GM23248 (cell line): ENCODE measurements at regions not wholly inside any gene's neighbourhood (a gene's known extent, or its start where the extent isn't known, plus 50 kb on each side); places are given as distances from the start of the nearest gene placed in this dataset.

Experiments
- DNase-seq: peaks from one replicate; pipeline ENCODE4 v3.0.0-alpha.2; 2015
- H2AFZ ChIP-seq: fragments of 200-600 bp; sonication (generic); 2 replicates; pipeline ENCODE4 v1.6.1; 2016; ENCODE audit warnings: antibody characterized with exemption
- H3F3A ChIP-seq: fragments of 200-600 bp; sonication (generic); 2 replicates; pipeline ENCODE4 v1.6.1; 2016; ENCODE audit warnings: mild to moderate bottlenecking, antibody characterized with exemption, mixed run types; ENCODE audit not compliant: insufficient read depth
- H3K27ac ChIP-seq: fragments of 200-600 bp; sonication (generic); 2 replicates; pipeline ENCODE4 v1.5.1; 2016; ENCODE audit warnings: mild to moderate bottlenecking
- H3K27me3 ChIP-seq: fragments of 200-600 bp; sonication (generic); replicated peaks from 2 replicates; pipeline ENCODE4 v1.6.1; 2016; ENCODE audit warnings: mild to moderate bottlenecking; ENCODE audit not compliant: insufficient read depth
- H3K36me3 ChIP-seq: fragments of 200-600 bp; sonication (generic); 2 replicates; pipeline ENCODE4 v1.6.1; 2016; ENCODE audit warnings: low read depth, mild to moderate bottlenecking
- H3K4me1 ChIP-seq: fragments of 200-600 bp; sonication (generic); 2 replicates; pipeline ENCODE4 v1.6.1; 2016; ENCODE audit warnings: mild to moderate bottlenecking; ENCODE audit not compliant: insufficient read depth
- H3K4me2 ChIP-seq: fragments of 200-600 bp; sonication (generic); one replicate; pipeline ENCODE4 v1.6.1; 2016; ENCODE audit warnings: mild to moderate bottlenecking; ENCODE audit not compliant: unreplicated experiment
- H3K4me3 ChIP-seq: fragments of 200-600 bp; sonication (generic); 2 replicates; pipeline ENCODE4 v1.5.1; 2016; ENCODE audit warnings: mild to moderate bottlenecking
- H3K79me2 ChIP-seq: fragments of 200-600 bp; sonication (generic); 2 replicates; pipeline ENCODE4 v1.6.1; 2016; ENCODE audit warnings: mild to moderate bottlenecking; ENCODE audit not compliant: insufficient read depth
- H3K9ac ChIP-seq: fragments of 200-600 bp; sonication (generic); 2 replicates; pipeline ENCODE4 v1.6.1; 2016; ENCODE audit warnings: mild to moderate bottlenecking
- H3K9me2 ChIP-seq: fragments of 200-600 bp; sonication (generic); 2 replicates; pipeline ENCODE4 v1.6.1; 2016; ENCODE audit warnings: mixed run types, mild to moderate bottlenecking, moderate library complexity; ENCODE audit not compliant: insufficient read depth
- H3K9me3 ChIP-seq: fragments of 200-600 bp; sonication (generic); one replicate; pipeline ENCODE4 v1.6.1; 2017; ENCODE audit warnings: low read depth
- H4K20me1 ChIP-seq: fragments of 200-600 bp; sonication (generic); 2 replicates; pipeline ENCODE4 v1.6.0; 2016; ENCODE audit not compliant: insufficient read depth
- EZH2 ChIP-seq: fragments of 200-600 bp; sonication (generic); IDR thresholded peaks from 2 replicates; pipeline ENCODE4 v1.6.1; 2018; ENCODE audit warnings: antibody characterized with exemption, mild to moderate bottlenecking; ENCODE audit not compliant: insufficient read depth, poor library complexity, severe bottlenecking
- EZH2phosphoT487 ChIP-seq: fragments of 200-600 bp; sonication (generic); IDR thresholded peaks from 2 replicates; pipeline ENCODE4 v1.6.1; 2018; ENCODE audit warnings: antibody characterized with exemption, moderate library complexity, mild to moderate bottlenecking, low read depth; ENCODE audit not compliant: insufficient read depth
- WGBS, 2 experiments: methylation state at CpG; one replicate each; pipeline ENCODE4 v1.1.6; 2015 to 2017; ENCODE audit warnings: low lambda C conversion rate in 2 of 2, low coverage in 1 of 2; ENCODE audit errors: missing lambda C conversion rate in 2 of 2; 5-methylcytosine and 5-hydroxymethylcytosine counted together
- in situ Hi-C: fragments of 300-500 bp; cut with MboI; formaldehyde crosslinking; loops from 2 replicates; pipeline ENCODE4 v1.15.0; 2020

DNA sequence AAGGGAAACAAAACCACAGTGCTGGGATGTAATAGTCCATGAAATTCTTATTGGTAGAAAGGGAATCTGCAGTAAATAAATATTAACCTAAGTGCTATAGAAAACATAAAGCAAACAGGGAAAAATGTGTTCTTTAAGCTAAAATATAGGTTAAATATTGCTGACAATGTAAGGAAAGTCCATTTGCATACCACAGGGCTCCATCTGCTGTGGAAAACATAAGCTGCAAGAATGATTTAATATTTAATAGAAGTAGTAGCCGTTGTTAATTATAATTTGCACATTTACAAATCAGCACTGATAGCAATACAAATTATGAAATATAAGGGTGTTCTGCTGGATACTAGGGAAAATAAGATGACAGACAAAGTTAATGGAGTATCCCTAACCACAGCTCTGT lies 444.9 kb upstream of the PKN2 start:
- Histone ChIP-seq H3K9me2 (no peaks in the 10 kb centered on the region), H4K20me1 (no peaks in the 10 kb centered on the region), H3F3A (peaks cover 10% of the 10 kb centered on the region), H3K9me3 (no peaks in the 10 kb centered on the region), H3K79me2 (no peaks in the 10 kb centered on the region), H3K4me2 (no peak overlapping the region), H3K9ac (no peak overlapping the region), H3K4me1 (peaks cover 14% of the 10 kb centered on the region), H3K36me3 (no peaks in the 10 kb centered on the region), H3K4me3 (no peak overlapping the region), H2AFZ (no peak overlapping the region), H3K27me3 (no peaks in the 10 kb centered on the region), H3K27ac (no peak overlapping the region)
- TF ChIP-seq EZH2 (no peak), EZH2phosphoT487 (no peak)
- no peak for DNase-seq
- in situ Hi-C loops, result no loop called here
- WGBS, 2 experiments, result 44% methylated on average over 1 of the region's 1 CpG

DNA sequence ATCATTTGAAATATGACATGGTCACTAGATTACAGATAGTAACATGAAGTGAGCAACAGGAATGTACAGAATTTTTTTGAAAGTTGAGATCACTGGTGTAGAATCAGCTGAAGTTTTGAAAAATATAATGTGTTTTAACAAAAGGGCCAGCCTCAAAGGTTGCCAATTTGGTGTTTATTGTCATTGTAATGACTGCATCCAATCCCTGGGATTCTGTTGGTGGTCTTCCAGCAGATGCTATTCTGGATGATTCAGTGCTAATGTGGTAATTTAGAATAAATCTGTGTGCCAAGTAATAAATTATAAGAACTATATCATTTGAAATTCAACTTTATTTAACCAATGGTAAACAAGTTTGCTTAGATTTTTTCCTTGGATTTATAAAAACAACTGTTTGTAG lies 436.4 kb upstream of the PKN2 start:
- TF ChIP-seq EZH2phosphoT487 (no peak), EZH2 (no peak)

DNA sequence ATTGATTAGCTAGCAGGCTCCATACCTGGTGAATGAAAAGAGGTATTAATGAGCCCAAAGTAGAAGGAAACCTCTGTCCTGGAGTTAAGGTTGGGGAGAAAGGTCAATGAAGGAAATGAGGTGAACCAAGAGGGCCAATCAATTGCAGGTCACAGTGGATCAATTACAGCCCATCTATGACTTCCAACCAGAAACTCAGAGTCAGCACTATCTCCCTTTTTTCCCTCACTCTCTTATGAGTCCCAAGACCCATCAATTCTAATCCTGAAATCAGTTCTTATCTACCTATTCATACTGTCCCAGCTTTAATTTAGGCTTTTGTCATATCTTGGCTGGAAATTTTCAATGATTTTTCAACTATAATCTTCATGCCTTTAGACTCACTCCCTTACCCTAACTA lies 433.2 kb upstream of the PKN2 start:
- Histone ChIP-seq H3K9me3 (no peaks in the 10 kb centered on the region), H3K27me3 (no peaks in the 10 kb centered on the region), H3K36me3 (no peaks in the 10 kb centered on the region), H3K9ac (no peak overlapping the region), H3F3A (no peaks in the 10 kb centered on the region), H4K20me1 (no peaks in the 10 kb centered on the region), H3K4me3 (no peak overlapping the region), H3K4me1 (no peaks in the 10 kb centered on the region), H3K27ac (no peak overlapping the region), H3K4me2 (no peak overlapping the region), H2AFZ (no peak overlapping the region), H3K9me2 (no peaks in the 10 kb centered on the region), H3K79me2 (no peaks in the 10 kb centered on the region)
- TF ChIP-seq EZH2phosphoT487, result no peak
- TF ChIP-seq EZH2, result no peak
- in situ Hi-C loops, result no loop called here
- DNase-seq, result no peak

More for the DNA sequence above, 436.4 kb upstream of the PKN2 start:
- no peaks in the 10 kb centered on the region for H3K9me2 ChIP-seq
- H4K20me1 ChIP-seq, result no peaks in the 10 kb centered on the region
- no peaks in the 10 kb centered on the region for H3K27me3 ChIP-seq
- H3K36me3 ChIP-seq, result no peaks in the 10 kb centered on the region
- H2AFZ ChIP-seq, result no peak overlapping the region
- in situ Hi-C loops, result no loop called here
- peak; percentile 19 for DNase-seq
- H3K9me3 ChIP-seq, result no peaks in the 10 kb centered on the region
- H3K4me2 ChIP-seq, result no peak overlapping the region
- H3K79me2 ChIP-seq, result no peaks in the 10 kb centered on the region
- H3K4me1 ChIP-seq, result no peaks in the 10 kb centered on the region
- no peak overlapping the region for H3K27ac ChIP-seq
- H3K4me3 ChIP-seq, result no peak overlapping the region
- no peak overlapping the region for H3K9ac ChIP-seq
- H3F3A ChIP-seq, result no peaks in the 10 kb centered on the region

DNA sequence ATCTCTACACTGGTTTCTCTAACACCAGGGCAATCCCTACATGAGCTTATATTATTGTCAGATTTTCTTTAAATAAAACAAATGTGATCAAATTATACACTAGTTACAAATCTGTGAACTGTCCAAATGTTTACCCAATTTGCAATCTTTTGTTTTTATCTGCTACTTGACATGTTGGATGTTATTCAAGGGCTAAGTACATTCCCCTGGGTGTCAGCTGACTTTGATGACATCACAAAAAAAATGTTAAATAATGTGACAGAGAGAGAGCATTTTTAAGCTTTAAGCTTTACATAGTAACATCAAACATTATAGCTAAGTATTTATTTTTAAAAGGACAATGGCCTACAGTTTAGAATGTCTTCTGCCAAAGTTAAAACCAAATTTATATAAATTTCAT lies 431.3 kb upstream of the PKN2 start:
- Histone ChIP-seq H3K27ac (no peak overlapping the region), H3K4me2 (no peak overlapping the region), H3K9me3 (no peaks in the 10 kb centered on the region), H3K4me1 (no peaks in the 10 kb centered on the region), H3K9me2 (no peaks in the 10 kb centered on the region), H3K4me3 (no peak overlapping the region), H3K9ac (no peak overlapping the region), H3F3A (no peaks in the 10 kb centered on the region), H3K27me3 (no peaks in the 10 kb centered on the region), H4K20me1 (no peaks in the 10 kb centered on the region), H3K36me3 (no peaks in the 10 kb centered on the region), H2AFZ (no peak overlapping the region), H3K79me2 (no peaks in the 10 kb centered on the region)
- in situ Hi-C loops, result no loop called here
- TF ChIP-seq EZH2 (no peak), EZH2phosphoT487 (no peak)
- DNase-seq, result no peak

DNA sequence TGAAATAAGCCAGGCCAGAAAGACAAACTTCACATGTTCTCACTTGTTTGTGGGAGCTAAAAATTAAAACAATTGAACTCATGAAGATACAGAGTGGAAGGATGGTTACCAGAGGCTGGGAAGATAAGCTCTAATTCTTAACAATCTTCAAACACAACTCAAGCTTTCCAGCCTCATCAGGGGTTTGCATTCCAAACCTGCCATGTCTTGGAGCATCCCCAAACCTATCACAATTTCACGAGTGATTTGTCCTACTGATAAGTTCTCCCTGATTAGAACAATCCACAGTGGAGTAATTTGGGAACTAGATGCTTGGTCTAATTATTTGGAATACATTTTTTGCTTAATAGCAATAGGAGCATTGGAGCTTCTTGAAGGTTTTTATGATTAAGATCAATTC lies 418.5 kb upstream of the PKN2 start:
- no peak overlapping the region for H3K4me2 ChIP-seq
- no peak overlapping the region for H2AFZ ChIP-seq
- no peaks in the 10 kb centered on the region for H3F3A ChIP-seq
- no peak overlapping the region for H3K4me3 ChIP-seq
- H3K9me2 ChIP-seq, result no peaks in the 10 kb centered on the region; the same call in none of the 2 replicates
- H3K9ac ChIP-seq, result no peak overlapping the region
- TF ChIP-seq EZH2, result no peak
- no peak for TF ChIP-seq EZH2phosphoT487
- no peaks in the 10 kb centered on the region for H3K9me3 ChIP-seq
- in situ Hi-C loops, result no loop called here
- H4K20me1 ChIP-seq, result no peaks in the 10 kb centered on the region
- H3K4me1 ChIP-seq, result no peaks in the 10 kb centered on the region
- H3K36me3 ChIP-seq, result no peaks in the 10 kb centered on the region
- no peak for DNase-seq
- 4 to 10% methylated on average over 1 of the region's 1 CpG for WGBS, 2 experiments
- no peaks in the 10 kb centered on the region for H3K27me3 ChIP-seq
- H3K27ac ChIP-seq, result no peak overlapping the region
- no peaks in the 10 kb centered on the region for H3K79me2 ChIP-seq
